H1 (cell line): ENCODE measurements at regions not wholly inside any gene's neighbourhood (a gene's known extent, or its start where the extent isn't known, plus 50 kb on each side); places are given as distances from the start of the nearest gene placed in this dataset.
"Not testable (repeated sequence)": the region's sequence is repeated elsewhere in the genome, so short reads cannot be mapped to it uniquely, and the experiment has no call there.

Source experiments
- CTCF ChIA-PET: fragments of 300-600 bp; sonication (Branson Sonifier 250); formaldehyde crosslinking; loops from one replicate; lab custom pipeline; 2021; ENCODE audit not compliant: partially characterized antibody; lab: Charles Lee
- POLR2A ChIA-PET: fragments of 300-600 bp; sonication (Branson Sonifier 250); formaldehyde crosslinking; loops from one replicate; lab custom pipeline; 2021; ENCODE audit warnings: inconsistent platforms; ENCODE audit not compliant: partially characterized antibody; lab: Charles Lee
- DNase-seq, 2 experiments: peaks; one replicate each; pipeline versions ENCODE4 v3.0.0 to v3.0.0-alpha.2; 2010 to 2022; ENCODE audit warnings: low spot score in 2 of 2, low read depth in 1 of 2, mixed read lengths in 1 of 2
- FAIRE-seq: peaks from 2 replicates; lab custom pipeline; 2011; peaks lifted over from hg19 to GRCh38; lab: Jason Lieb, UNC
- H2AFZ ChIP-seq: 2 replicates; pipeline ENCODE4 v1.8.1; 2012; ENCODE audit warnings: low read length, inconsistent platforms
- H2AK5ac ChIP-seq: 2 replicates; pipeline ENCODE4 v1.6.1; 2013; ENCODE audit warnings: low read depth, low read length
- H2BK120ac ChIP-seq: replicated peaks from 2 replicates; pipeline ENCODE3; 2013; ENCODE audit warnings: low read depth, low read length, inconsistent platforms
- H2BK12ac ChIP-seq: 2 replicates; pipeline ENCODE4 v1.6.1; 2013; ENCODE audit warnings: low read depth, low read length
- H2BK15ac ChIP-seq: 2 replicates; pipeline ENCODE4 v1.6.1; 2013; ENCODE audit warnings: low read length
- H2BK20ac ChIP-seq: 2 replicates; pipeline ENCODE4 v1.6.1; 2013; ENCODE audit warnings: low read length
- H2BK5ac ChIP-seq: 2 replicates; pipeline ENCODE4 v1.6.1; 2013; ENCODE audit warnings: low read depth, low read length
- H3K14ac ChIP-seq: 2 replicates; pipeline ENCODE4 v1.6.1; 2013; ENCODE audit warnings: inconsistent platforms; ENCODE audit not compliant: insufficient read length
- H3K18ac ChIP-seq: 2 replicates; pipeline ENCODE4 v1.6.1; 2013; ENCODE audit warnings: low read length; ENCODE audit errors: extremely low read depth
- H3K23ac ChIP-seq: 2 replicates; pipeline ENCODE4 v1.6.1; 2013; ENCODE audit warnings: inconsistent platforms; ENCODE audit not compliant: insufficient read length
- H3K23me2 ChIP-seq: 2 replicates; pipeline ENCODE4 v1.6.1; 2013; ENCODE audit warnings: low read depth, low read length
- H3K27ac ChIP-seq: 2 replicates; pipeline ENCODE4 v1.6.1; 2011; ENCODE audit warnings: low read depth, low read length, inconsistent platforms
- H3K27me3 ChIP-seq, 4 experiments: replicated peaks in 1 of 4; 1 replicate in 1 of 4; 2 replicates in 3 of 4; pipeline versions ENCODE4 v1.6.1 to v1.8.1; 2011 to 2013; ENCODE audit warnings: low read length in 3 of 4, mild to moderate bottlenecking in 3 of 4, inconsistent platforms in 2 of 4, mixed read lengths in 2 of 4, moderate library complexity in 1 of 4; ENCODE audit not compliant: control insufficient read depth in 3 of 4, insufficient read depth in 3 of 4; ENCODE audit errors: extremely low read depth in 1 of 4
- H3K36me3 ChIP-seq, 4 experiments: 2 replicates each; pipeline versions ENCODE4 v1.6.1 to v1.8.1; 2011 to 2013; ENCODE audit warnings: mild to moderate bottlenecking in 4 of 4, low read length in 3 of 4, moderate library complexity in 2 of 4, control low read depth in 1 of 4, inconsistent platforms in 1 of 4; ENCODE audit not compliant: insufficient read depth in 4 of 4, control insufficient read depth in 2 of 4
- H3K4ac ChIP-seq: replicated peaks from 2 replicates; pipeline ENCODE3; 2013; ENCODE audit warnings: low read length, low read depth, mixed read lengths, inconsistent platforms; ENCODE audit not compliant: insufficient read length
- H3K4me1 ChIP-seq, 4 experiments: replicated peaks in 1 of 4; 1 replicate in 1 of 4; 2 replicates in 3 of 4; pipeline versions ENCODE4 v1.6.1 to v1.8.1; 2011 to 2013; ENCODE audit warnings: low read length in 3 of 4, inconsistent platforms in 2 of 4, mixed read lengths in 1 of 4; ENCODE audit not compliant: insufficient read depth in 4 of 4, control insufficient read depth in 3 of 4
- H3K4me2 ChIP-seq, 2 experiments: 2 replicates each; pipeline versions ENCODE4 v1.6.1 to v1.8.1; 2011 to 2013; ENCODE audit warnings: low read depth in 2 of 2, low read length in 2 of 2, control low read depth in 1 of 2, inconsistent platforms in 1 of 2, mild to moderate bottlenecking in 1 of 2; ENCODE audit not compliant: insufficient read depth in 1 of 2
- H3K4me3 ChIP-seq, 4 experiments: fragments of 200-600, 300-600 bp in 1 of 4; sonication (generic), shearing (Covaris generic), sonication (Bioruptor Twin) in 1 of 4; 2 replicates each; pipeline versions ENCODE4 v1.5.1 to v1.8.1; 2011 to 2016; ENCODE audit warnings: low read length in 4 of 4, low read depth in 3 of 4, control low read depth in 2 of 4, inconsistent platforms in 2 of 4, mild to moderate bottlenecking in 2 of 4, mixed read lengths in 1 of 4, moderate library complexity in 1 of 4; ENCODE audit not compliant: insufficient read depth in 2 of 4; ENCODE audit errors: extremely low read depth in 1 of 4
- H3K56ac ChIP-seq: replicated peaks from 2 replicates; pipeline ENCODE3; 2013; ENCODE audit warnings: low read depth, mild to moderate bottlenecking, mixed read lengths, low read length, inconsistent platforms; ENCODE audit not compliant: insufficient read length
- H3K79me1 ChIP-seq: 2 replicates; pipeline ENCODE4 v1.6.1; 2013; ENCODE audit warnings: low read depth, low read length, control low read depth
- H3K79me2 ChIP-seq, 2 experiments: 2 replicates each; pipeline versions ENCODE4 v1.6.1 to v1.8.1; 2012 to 2013; ENCODE audit warnings: low read length in 2 of 2, mild to moderate bottlenecking in 2 of 2, inconsistent platforms in 1 of 2; ENCODE audit not compliant: insufficient read depth in 2 of 2, control insufficient read depth in 1 of 2
- H3K9ac ChIP-seq, 4 experiments: replicated peaks in 1 of 4; 1 replicate in 1 of 4; 2 replicates in 3 of 4; pipeline versions ENCODE4 v1.6.1 to v1.8.1; 2011 to 2013; ENCODE audit warnings: low read depth in 3 of 4, low read length in 3 of 4, control low read depth in 2 of 4, mild to moderate bottlenecking in 2 of 4, moderate library complexity in 2 of 4, inconsistent platforms in 1 of 4; ENCODE audit errors: extremely low read depth in 1 of 4
- H3K9me3 ChIP-seq, 2 experiments: 2 replicates each; pipeline versions ENCODE4 v1.6.1 to v1.8.1; 2012 to 2013; ENCODE audit warnings: mild to moderate bottlenecking in 2 of 2, moderate library complexity in 2 of 2, control low read depth in 1 of 2, inconsistent platforms in 1 of 2, low read depth in 1 of 2, low read length in 1 of 2, mixed read lengths in 1 of 2; ENCODE audit not compliant: insufficient read depth in 2 of 2
- H4K20me1 ChIP-seq, 2 experiments: replicated peaks in 1 of 2; 2 replicates each; pipeline versions ENCODE3 to v1.8.1; 2011 to 2013; ENCODE audit warnings: inconsistent platforms in 2 of 2, low read length in 2 of 2, mild to moderate bottlenecking in 1 of 2; ENCODE audit not compliant: insufficient read depth in 2 of 2, control insufficient read depth in 1 of 2
- H4K5ac ChIP-seq: 2 replicates; pipeline ENCODE4 v1.6.1; 2013; ENCODE audit warnings: low read length, low read depth, mixed read lengths, inconsistent platforms; ENCODE audit not compliant: insufficient read length
- H4K8ac ChIP-seq: 2 replicates; pipeline ENCODE4 v1.8.0; 2013; ENCODE audit warnings: mild to moderate bottlenecking, moderate library complexity, low read length, inconsistent platforms; ENCODE audit not compliant: insufficient read depth; ENCODE audit errors: extremely low read depth
- H4K91ac ChIP-seq: replicated peaks from 2 replicates; pipeline ENCODE3; 2013; ENCODE audit warnings: low read length, mixed read lengths, inconsistent platforms; ENCODE audit not compliant: insufficient read length
- WGBS, 2 experiments: shearing (Covaris generic) in 1 of 2; methylation state at CpG; one replicate each; pipeline versions ENCODE4 v1.1.6 to v1.1.7; 2013 to 2015; ENCODE audit warnings: low lambda C conversion rate in 2 of 2, mixed read lengths in 2 of 2, inconsistent platforms in 1 of 2, low coverage in 1 of 2, missing lambda C conversion rate in 1 of 2; ENCODE audit not compliant: insufficient replicate concordance in 2 of 2, insufficient coverage in 1 of 2, insufficient read length in 1 of 2; ENCODE audit errors: extremely low coverage in 1 of 2, missing lambda C conversion rate in 1 of 2; 5-methylcytosine and 5-hydroxymethylcytosine counted together

DNA sequence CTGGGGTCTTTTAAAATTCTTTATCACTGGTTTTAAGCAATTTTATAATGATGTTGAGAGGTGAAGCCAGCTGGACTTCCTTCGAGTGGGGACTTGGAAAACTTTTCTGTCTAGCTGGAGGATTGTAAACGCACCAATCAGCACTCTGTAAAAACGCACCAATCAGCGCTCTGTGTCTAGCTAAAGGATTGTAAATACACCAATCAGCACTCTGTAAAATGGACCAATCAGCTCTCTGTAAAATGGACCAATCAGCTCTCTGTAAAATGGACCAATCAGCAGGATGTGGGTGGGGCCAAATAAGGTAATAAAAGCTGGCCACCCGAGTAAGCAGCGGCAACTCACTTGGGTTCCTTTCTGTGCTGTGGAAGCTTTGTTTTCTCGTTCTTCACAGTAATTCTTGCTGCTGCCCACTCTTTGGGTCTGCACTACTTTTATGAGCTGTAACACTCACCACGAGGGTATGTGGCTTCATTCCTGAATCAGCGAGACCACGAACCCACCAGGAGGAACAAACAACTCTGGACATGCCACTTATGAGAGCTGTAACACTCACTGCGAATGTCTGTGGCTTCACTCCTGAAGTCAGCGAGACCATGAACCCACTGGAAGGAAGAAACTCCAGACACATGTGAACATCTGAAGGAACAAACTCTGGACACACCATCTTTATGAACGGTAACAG is 462.6 kb downstream of the GUCY1A2 start:
- H3K18ac ChIP-seq, H3K4me2 ChIP-seq, H4K8ac ChIP-seq, H3K4ac ChIP-seq, H4K91ac ChIP-seq, H3K27ac ChIP-seq, H2AK5ac ChIP-seq, FAIRE-seq, H3K23me2 ChIP-seq, H3K56ac ChIP-seq, H3K79me2 ChIP-seq, H3K9ac ChIP-seq, H2BK15ac ChIP-seq, H3K4me3 ChIP-seq, POLR2A ChIA-PET, H2BK12ac ChIP-seq, H3K4me1 ChIP-seq, H2BK20ac ChIP-seq, H2AFZ ChIP-seq, H3K14ac ChIP-seq, H3K23ac ChIP-seq, H3K79me1 ChIP-seq, DNase-seq, H3K9me3 ChIP-seq, H3K36me3 ChIP-seq, H4K20me1 ChIP-seq, H2BK120ac ChIP-seq, H4K5ac ChIP-seq, H3K27me3 ChIP-seq, H2BK5ac ChIP-seq: not testable (repeated sequence)
- 93% methylated on average over 12 of the region's 13 CpGs; no CpG with 5 or more reads in 1 of the 2 experiments for WGBS, 2 experiments
- CTCF ChIA-PET, result interaction anchor here (0.7 kb wide), 1 partner anchor 73 kb away, joined by 4 read pairs; no protein-coding TSS in a partner anchor
